Colon (tissue), 2 donors: ENCODE measurements at regions not wholly inside any gene's neighbourhood (a gene's known extent, or its start where the extent isn't known, plus 50 kb on each side); places are given as distances from the start of the nearest gene placed in this dataset.

Experiments
- FAIRE-seq: peaks from 2 replicates; lab custom pipeline; 2012; peaks lifted over from hg19 to GRCh38; lab: Jason Lieb, UNC
- donor health status: control.
- donor health status: control.

- FAIRE-seq, result no peak
Observed at GRCh38 chr1:87728169-87728568, 399.5 kb downstream of the LMO4 start.

DNA sequence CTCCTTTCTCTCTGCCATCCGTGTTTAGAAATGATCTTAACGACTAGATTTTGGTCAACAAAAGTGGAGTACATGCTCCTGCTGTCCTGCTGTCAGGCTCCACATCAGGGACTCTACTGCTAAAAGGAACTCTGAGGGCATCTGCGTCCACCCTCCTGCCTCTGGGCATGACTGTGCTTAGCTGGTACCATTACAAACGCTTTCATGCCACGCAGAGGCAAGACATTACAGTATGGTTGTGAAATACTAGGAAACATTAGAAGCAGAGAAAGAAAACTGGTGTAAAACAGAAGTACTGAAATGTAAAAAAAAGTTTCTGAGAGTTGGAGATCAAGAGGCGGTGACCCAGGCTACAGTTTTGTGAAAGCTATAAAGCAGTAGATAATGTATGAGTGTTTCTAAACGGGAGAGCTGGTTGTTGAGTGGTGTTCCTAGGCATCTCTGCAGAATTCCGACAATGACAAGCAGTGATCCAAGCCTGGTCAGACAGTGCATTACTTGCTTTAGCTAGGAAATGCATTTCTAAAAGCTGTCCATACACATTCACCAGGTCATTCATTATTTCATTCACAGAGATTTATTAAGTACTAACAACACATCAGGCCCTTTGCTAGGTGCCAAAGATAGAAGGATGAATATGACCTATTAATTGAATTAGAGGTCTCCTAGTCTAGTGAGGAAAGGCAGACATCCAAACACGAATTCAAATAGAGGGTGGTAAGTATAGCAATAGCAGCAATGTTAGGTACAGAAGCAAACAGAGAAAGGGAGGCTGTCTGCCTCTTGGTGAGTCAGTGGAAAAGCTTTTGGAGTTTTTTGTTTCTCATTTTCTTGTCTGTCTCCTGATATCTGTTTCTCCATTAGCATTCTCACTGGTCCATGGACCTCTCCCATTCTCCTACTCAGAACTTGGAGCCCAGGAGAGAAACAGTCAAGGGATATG lies 401.9 kb downstream of the LMO4 start:
- FAIRE-seq, result no peak

- no peak for FAIRE-seq
Observed at GRCh38 chr1:87733386-87733785, 404.7 kb downstream of the LMO4 start.

DNA sequence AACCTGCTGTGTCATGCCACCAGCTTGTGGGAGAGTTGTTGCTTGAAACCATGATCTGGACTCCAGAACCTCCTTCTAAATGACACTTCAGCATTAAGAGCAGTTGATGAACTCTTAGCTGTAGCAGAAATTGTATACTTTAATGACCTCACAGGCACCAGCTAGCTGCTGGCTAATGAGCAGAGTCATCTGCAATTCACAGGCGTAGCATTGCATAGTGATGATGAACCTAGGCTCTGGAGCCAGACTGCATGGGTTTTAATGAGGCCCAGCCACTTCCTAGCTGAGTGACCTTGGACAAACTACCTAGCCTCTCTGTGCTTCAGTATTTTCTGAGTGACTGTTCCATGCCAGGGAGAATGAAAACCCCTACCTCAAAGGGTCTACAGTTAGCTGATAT lies 407.1 kb downstream of the LMO4 start:
- no peak for FAIRE-seq

- no peak for FAIRE-seq
Observed at GRCh38 chr1:87739141-87739540, 410.5 kb downstream of the LMO4 start.

DNA sequence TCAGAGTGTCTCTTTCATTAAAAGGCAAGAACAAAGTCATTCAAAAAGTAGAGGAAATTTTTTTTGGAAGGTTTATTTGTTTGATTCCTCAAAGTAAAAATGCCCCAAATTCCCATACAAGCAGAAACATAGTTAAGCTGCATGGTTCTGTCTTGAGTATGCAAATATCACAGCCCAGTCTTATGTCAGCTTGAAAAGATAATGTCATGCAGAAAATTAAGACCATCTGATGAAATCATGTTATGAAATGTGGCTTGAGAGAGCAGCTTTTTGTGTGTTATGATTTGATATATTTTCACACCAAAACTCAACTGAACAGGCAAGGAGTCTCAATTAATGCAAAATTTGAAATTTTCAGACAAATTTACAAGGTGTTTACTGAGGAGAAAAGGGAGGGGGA lies 411.0 kb downstream of the LMO4 start:
- FAIRE-seq, result no peak

GRCh38 chr1:87743256-87743655 lies 414.6 kb downstream of the LMO4 start:
- FAIRE-seq, result no peak

GRCh38 chr1:87744056-87744455 lies 415.4 kb downstream of the LMO4 start:
- no peak for FAIRE-seq

GRCh38 chr1:87744763-87745162 lies 416.1 kb downstream of the LMO4 start:
- no peak for FAIRE-seq

GRCh38 chr1:87753366-87753765 lies 424.7 kb downstream of the LMO4 start:
- FAIRE-seq, result no peak

DNA sequence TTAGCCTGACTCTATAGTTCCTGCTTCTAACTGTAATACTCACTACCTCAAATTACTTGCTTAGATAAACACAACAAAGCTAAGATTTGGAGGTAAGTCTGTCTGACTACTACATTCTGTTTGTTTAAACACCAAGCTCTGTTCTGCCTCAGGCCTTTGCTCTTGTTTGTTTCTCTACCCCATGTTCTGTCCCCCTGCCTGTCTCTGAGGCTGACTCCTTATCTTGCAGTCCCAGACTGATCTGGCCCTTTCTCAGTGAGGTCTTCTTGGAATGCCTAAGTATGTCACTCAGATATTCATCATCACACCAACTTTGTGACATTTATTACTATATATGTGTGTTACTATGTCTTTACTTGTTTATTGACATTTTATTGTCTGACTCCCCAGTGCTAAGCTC lies 425.5 kb downstream of the LMO4 start:
- no peak for FAIRE-seq

GRCh38 chr1:87757676-87758075 lies 429.0 kb downstream of the LMO4 start:
- FAIRE-seq, result no peak

- no peak for FAIRE-seq
Observed at GRCh38 chr1:87759421-87760087, 430.9 kb downstream of the LMO4 start.

- no peak for FAIRE-seq
Observed at GRCh38 chr1:87760155-87760554, 431.5 kb downstream of the LMO4 start.

GRCh38 chr1:87760654-87761053 lies 432.0 kb downstream of the LMO4 start:
- no peak for FAIRE-seq

DNA sequence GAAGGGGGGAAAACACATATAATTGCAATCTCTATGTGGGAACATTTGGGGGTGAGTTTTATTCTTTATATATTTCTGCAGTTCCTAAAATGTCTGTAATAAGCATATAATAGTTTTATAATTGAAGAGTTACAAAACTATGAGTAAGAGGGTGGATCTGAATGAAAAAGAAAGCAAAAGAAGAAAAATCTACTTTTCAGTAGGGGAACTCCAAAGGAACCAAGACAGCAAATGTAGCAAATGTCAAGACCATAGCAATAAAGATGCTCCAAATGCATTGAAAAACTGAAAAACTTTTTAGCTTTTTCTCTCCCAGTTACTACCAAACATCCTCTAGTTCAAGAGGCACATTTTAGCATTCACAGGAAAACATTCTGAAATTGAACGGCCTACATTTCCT lies 434.8 kb downstream of the LMO4 start:
- FAIRE-seq, result no peak

- FAIRE-seq, result no peak
Observed at GRCh38 chr1:87765057-87765680, 436.5 kb downstream of the LMO4 start.

GRCh38 chr1:87765681-87766070 lies 437.0 kb downstream of the LMO4 start:
- FAIRE-seq, result no peak

DNA sequence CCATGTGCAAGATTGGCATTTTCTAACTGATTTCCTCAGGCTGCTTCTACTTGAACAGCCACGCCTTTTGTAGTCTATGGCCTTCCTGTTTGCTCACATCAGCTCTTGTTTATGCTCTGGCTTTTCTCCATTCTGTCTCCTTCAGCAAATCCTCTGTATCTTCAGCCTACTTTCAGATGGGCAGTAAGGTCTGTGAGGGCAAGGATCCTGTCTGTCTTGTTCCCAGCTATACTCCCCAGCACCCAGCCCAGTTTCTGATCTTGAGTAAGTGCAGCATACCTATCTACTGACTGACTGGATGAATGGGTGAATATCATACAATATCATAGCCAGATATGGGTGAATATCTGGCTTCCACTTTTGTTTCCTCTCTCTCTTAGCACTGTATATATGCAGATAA lies 438.1 kb downstream of the LMO4 start:
- FAIRE-seq, result no peak

DNA sequence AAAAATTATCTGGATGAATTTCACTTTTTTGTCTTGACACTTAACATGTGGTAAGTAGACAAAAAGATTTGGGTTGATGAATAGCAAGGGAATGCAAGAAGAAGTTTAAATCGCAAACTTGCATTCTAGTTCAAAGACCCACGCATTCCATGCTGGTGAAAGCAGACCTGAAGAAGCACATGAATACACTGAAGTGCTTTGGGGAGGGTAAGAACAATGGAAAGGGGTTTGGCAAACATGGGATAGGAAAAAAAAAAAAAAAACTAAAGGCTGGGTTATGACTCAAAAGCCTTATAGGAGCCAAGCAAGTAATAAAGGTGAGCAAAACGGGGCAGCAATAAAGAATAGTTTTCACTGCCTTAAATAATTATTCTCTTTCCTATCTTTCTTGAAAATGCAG lies 450.2 kb downstream of the LMO4 start:
- FAIRE-seq, result no peak

- no peak for FAIRE-seq
Observed at GRCh38 chr1:87781554-87781953, 452.9 kb downstream of the LMO4 start.

GRCh38 chr1:87783315-87783714 lies 454.6 kb downstream of the LMO4 start:
- no peak for FAIRE-seq

GRCh38 chr1:87785386-87785785 lies 456.7 kb downstream of the LMO4 start:
- no peak for FAIRE-seq
